H9 (cell line): ENCODE measurements at regions not wholly inside any gene's neighbourhood (a gene's known extent, or its start where the extent isn't known, plus 50 kb on each side); places are given as distances from the start of the nearest gene placed in this dataset.

Source experiments
- DNase-seq: peaks from one replicate; pipeline ENCODE4 v3.0.0-alpha.2; 2017
- H2AFZ ChIP-seq: one replicate; pipeline ENCODE4 v1.6.1; 2013; ENCODE audit warnings: mild to moderate bottlenecking, low read length, control low read depth, moderate library complexity
- H2AK5ac ChIP-seq: 2 replicates; pipeline ENCODE4 v1.6.1; 2013; ENCODE audit warnings: low read length, control low read depth, mixed read lengths; ENCODE audit not compliant: insufficient read length
- H2BK120ac ChIP-seq: one replicate; pipeline ENCODE4 v1.6.1; 2013; ENCODE audit warnings: low read depth, mild to moderate bottlenecking, low read length, control low read depth, inconsistent platforms; ENCODE audit not compliant: poor library complexity, severe bottlenecking
- H2BK12ac ChIP-seq: 2 replicates; pipeline ENCODE4 v1.6.1; 2013; ENCODE audit warnings: low read length, control low read depth, mixed read lengths, low read depth; ENCODE audit not compliant: insufficient read length
- H2BK15ac ChIP-seq: 2 replicates; pipeline ENCODE4 v1.6.1; 2013; ENCODE audit warnings: low read depth, low read length, control low read depth
- H2BK20ac ChIP-seq: one replicate; pipeline ENCODE4 v1.6.1; 2013; ENCODE audit warnings: low read depth, mild to moderate bottlenecking, low read length, control low read depth, inconsistent platforms; ENCODE audit not compliant: poor library complexity, severe bottlenecking
- H2BK5ac ChIP-seq: 2 replicates; pipeline ENCODE4 v1.6.1; 2013; ENCODE audit warnings: low read length, control low read depth, mixed read lengths; ENCODE audit not compliant: insufficient read length
- H3K14ac ChIP-seq: 2 replicates; pipeline ENCODE4 v1.6.1; 2013; ENCODE audit warnings: low read length, control low read depth; ENCODE audit not compliant: insufficient read depth
- H3K18ac ChIP-seq: 2 replicates; pipeline ENCODE4 v1.6.1; 2013; ENCODE audit warnings: low read depth, mild to moderate bottlenecking, mixed read lengths, low read length, control low read depth; ENCODE audit not compliant: insufficient read length
- H3K23ac ChIP-seq: 2 replicates; pipeline ENCODE4 v1.6.1; 2013; ENCODE audit warnings: low read length, control low read depth, mixed read lengths, low read depth; ENCODE audit not compliant: insufficient read length
- H3K23me2 ChIP-seq: 2 replicates; pipeline ENCODE4 v1.6.1; 2013; ENCODE audit warnings: low read depth, mild to moderate bottlenecking, mixed read lengths, low read length, control low read depth; ENCODE audit not compliant: insufficient read length, poor library complexity, severe bottlenecking
- H3K27ac ChIP-seq: 2 replicates; pipeline ENCODE4 v1.5.1; 2013; ENCODE audit warnings: low read length, control low read depth, mixed read lengths, low read depth; ENCODE audit not compliant: insufficient read length
- H3K27me3 ChIP-seq: 2 replicates; pipeline ENCODE4 v1.6.1; 2013; ENCODE audit warnings: low read length, control low read depth, inconsistent platforms; ENCODE audit not compliant: insufficient read depth
- H3K4ac ChIP-seq: 2 replicates; pipeline ENCODE4 v1.6.1; 2013; ENCODE audit warnings: low read depth, mild to moderate bottlenecking, control low read depth, inconsistent platforms, low read length, moderate library complexity
- H3K4me1 ChIP-seq: 2 replicates; pipeline ENCODE4 v1.6.1; 2013; ENCODE audit warnings: low read length, control low read depth, inconsistent platforms; ENCODE audit not compliant: insufficient read depth
- H3K4me2 ChIP-seq: 2 replicates; pipeline ENCODE4 v1.6.1; 2013; ENCODE audit warnings: low read length, control low read depth, mixed read lengths; ENCODE audit not compliant: insufficient read length, insufficient read depth
- H3K56ac ChIP-seq: 2 replicates; pipeline ENCODE4 v1.6.1; 2013; ENCODE audit warnings: low read depth, mild to moderate bottlenecking, mixed read lengths, low read length, control low read depth; ENCODE audit not compliant: insufficient read length
- H3K79me1 ChIP-seq: 2 replicates; pipeline ENCODE4 v1.6.1; 2013; ENCODE audit warnings: low read depth, mild to moderate bottlenecking, moderate library complexity, low read length, control low read depth, inconsistent platforms; ENCODE audit not compliant: insufficient read depth, poor library complexity, severe bottlenecking
- H3K79me2 ChIP-seq: 2 replicates; pipeline ENCODE4 v1.6.1; 2013; ENCODE audit warnings: low read length, control low read depth, inconsistent platforms; ENCODE audit not compliant: insufficient read depth
- H3K9ac ChIP-seq: 2 replicates; pipeline ENCODE4 v1.6.1; 2013; ENCODE audit warnings: low read length, control low read depth, mixed read lengths; ENCODE audit not compliant: insufficient read length; ENCODE audit errors: extremely low read depth
- H3K9me3 ChIP-seq: one replicate; pipeline ENCODE4 v1.6.1; 2013; ENCODE audit warnings: low read depth, low read length, inconsistent platforms; ENCODE audit not compliant: control insufficient read depth
- H3T11ph ChIP-seq: one replicate; pipeline ENCODE4 v1.6.1; 2013; ENCODE audit warnings: mild to moderate bottlenecking, low read length, control low read depth, inconsistent platforms
- H4K20me1 ChIP-seq: one replicate; pipeline ENCODE4 v1.6.1; 2013; ENCODE audit not compliant: control insufficient read depth, insufficient read length, insufficient read depth
- H4K5ac ChIP-seq: 2 replicates; pipeline ENCODE4 v1.6.1; 2013; ENCODE audit warnings: low read depth, mild to moderate bottlenecking, mixed read lengths, low read length, control low read depth; ENCODE audit not compliant: insufficient read length
- H4K8ac ChIP-seq: replicated peaks from 2 replicates; pipeline ENCODE4 v1.6.1; 2013; ENCODE audit warnings: low read length, control low read depth, mixed read lengths, low read depth; ENCODE audit not compliant: insufficient read length
- H4K91ac ChIP-seq: 2 replicates; pipeline ENCODE4 v1.6.1; 2013; ENCODE audit warnings: low read depth, mild to moderate bottlenecking, moderate library complexity, mixed read lengths, low read length, control low read depth; ENCODE audit not compliant: insufficient read length
- H3K27ac Mint-ChIP-seq, 3 experiments: 2 replicates in 2 of 3; 3 replicates in 1 of 3; pipeline ENCODE4 v1.8.0; 2020 to 2021; ENCODE audit warnings: mixed read lengths in 3 of 3, mild to moderate bottlenecking in 1 of 3, moderate library complexity in 1 of 3
- H3K27me3 Mint-ChIP-seq: 2 replicates; pipeline ENCODE4 v1.8.0; 2021; ENCODE audit warnings: low read depth, mild to moderate bottlenecking, moderate library complexity, mixed read lengths
- H3K36me3 Mint-ChIP-seq, 3 experiments: 2 replicates in 2 of 3; 3 replicates in 1 of 3; pipeline ENCODE4 v1.8.0; 2020 to 2021; ENCODE audit warnings: low read depth in 3 of 3, mixed read lengths in 3 of 3; ENCODE audit not compliant: insufficient read depth in 1 of 3
- H3K4me1 Mint-ChIP-seq, 2 experiments: 2 replicates each; pipeline ENCODE4 v1.8.0; 2020; ENCODE audit warnings: mixed read lengths in 2 of 2
- H3K4me3 Mint-ChIP-seq, 2 experiments: 2 replicates in 1 of 2; 3 replicates in 1 of 2; pipeline ENCODE4 v1.8.0; 2020 to 2021; ENCODE audit warnings: mild to moderate bottlenecking in 2 of 2, mixed read lengths in 2 of 2, moderate library complexity in 1 of 2
- H3K9me3 Mint-ChIP-seq, 2 experiments: 2 replicates in 1 of 2; 3 replicates in 1 of 2; pipeline ENCODE4 v1.8.0; 2020; ENCODE audit warnings: mild to moderate bottlenecking in 2 of 2, mixed read lengths in 2 of 2, moderate library complexity in 1 of 2
- CTCF ChIP-seq: fragments of 200-600 bp; sonication (generic); conservative IDR thresholded peaks from 3 replicates; pipeline ENCODE4 v1.8.0; 2021; ENCODE audit warnings: antibody characterized with exemption, mild to moderate bottlenecking
- WGBS: extraction: QIAGEN DNeasy Blood & Tissue Kit; methylation state at CpG from one replicate; pipeline ENCODE4 v1.1.7; 2013; ENCODE audit warnings: missing lambda C conversion rate, low lambda C conversion rate, mixed read lengths; ENCODE audit not compliant: insufficient read length; ENCODE audit errors: extremely low coverage; 5-methylcytosine and 5-hydroxymethylcytosine counted together

DNA sequence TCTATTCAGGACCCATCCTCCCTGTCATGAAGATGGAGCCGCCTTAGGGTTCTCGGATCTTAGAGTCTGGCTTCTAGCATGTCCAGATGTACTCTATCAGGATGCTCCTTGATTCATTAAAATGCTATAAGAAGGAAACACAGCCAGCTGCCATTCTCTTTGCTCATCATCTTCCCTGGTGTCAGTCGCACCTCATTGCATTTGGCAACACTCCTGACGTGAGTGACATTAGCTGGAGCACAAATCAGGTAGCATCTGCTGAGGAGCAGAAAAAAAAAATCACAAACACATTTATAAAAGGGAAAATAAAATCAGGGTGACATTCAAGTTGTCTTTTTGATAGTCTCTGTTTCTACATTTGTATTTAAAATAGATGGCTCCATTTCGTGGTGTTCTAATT, 226.1 kb upstream of the NMUR2 start:
- H3K27ac Mint-ChIP-seq = no peak overlapping the region
- no peak for TF ChIP-seq CTCF
- no peaks in the 10 kb centered on the region for H3K4me1 ChIP-seq
- no peaks in the 10 kb centered on the region for H3K79me2 ChIP-seq
- no peaks in the 10 kb centered on the region for H3K36me3 Mint-ChIP-seq
- H3K56ac ChIP-seq = no peak overlapping the region
- H3K9me3 Mint-ChIP-seq = no peaks in the 10 kb centered on the region
- H2BK12ac ChIP-seq = no peak overlapping the region
- H3K4me1 Mint-ChIP-seq = 0 out of 4 replicates have a peak, but pooled peaks cover 0 to 2% of the 10 kb centered on the region in 2 experiments
- no peak overlapping the region for H2BK5ac ChIP-seq
- H3K4me3 Mint-ChIP-seq = no peak overlapping the region
- H4K8ac ChIP-seq = no peak overlapping the region
- H2BK120ac ChIP-seq = no peak overlapping the region
- no peak overlapping the region for H2BK15ac ChIP-seq
- no peaks in the 10 kb centered on the region; the same call in 1 of the 2 replicates for H3K27me3 Mint-ChIP-seq
- H2BK20ac ChIP-seq = no peak overlapping the region
- H3K14ac ChIP-seq = no peak overlapping the region
- H3K23ac ChIP-seq = no peak overlapping the region
- WGBS = no CpG with 5 or more reads among the region's 5 CpGs
- H3K27me3 ChIP-seq = no peaks in the 10 kb centered on the region
- H4K91ac ChIP-seq = no peak overlapping the region
- H3K4ac ChIP-seq = no peak overlapping the region
- H3K9me3 ChIP-seq = no peaks in the 10 kb centered on the region
- no peaks in the 10 kb centered on the region for H4K20me1 ChIP-seq
- no peak overlapping the region for H3K9ac ChIP-seq
- no peaks in the 10 kb centered on the region for H3K79me1 ChIP-seq
- H4K5ac ChIP-seq = no peak overlapping the region
- no peak overlapping the region for H3T11ph ChIP-seq
- H3K27ac ChIP-seq = no peak overlapping the region
- no peak overlapping the region for H2AK5ac ChIP-seq
- no peak overlapping the region for H3K4me2 ChIP-seq
- no peak overlapping the region for H2AFZ ChIP-seq
- no peak for DNase-seq
- no peak overlapping the region for H3K18ac ChIP-seq
- no peaks in the 10 kb centered on the region for H3K23me2 ChIP-seq
